OCI-LY7 (cell line): ENCODE measurements at regions not wholly inside any gene's neighbourhood (a gene's known extent, or its start where the extent isn't known, plus 50 kb on each side); places are given as distances from the start of the nearest gene placed in this dataset.

Source experiments
- BruUV-seq: library from RNA; stranded (reverse); fragments of 400-500 nt; replicated peaks from 2 replicates; lab custom pipeline; 2021; lab: Mats Ljungman, UMichigan
- CTCF ChIA-PET: fragments of 300-600 bp; sonication (Branson Sonifier 250); formaldehyde crosslinking; loops from one replicate; lab custom pipeline; 2022; ENCODE audit warnings: antibody characterized with exemption; ENCODE audit not compliant: unreplicated experiment; lab: Charles Lee
- POLR2A ChIA-PET: fragments of 300-600 bp; sonication (Branson Sonifier 250); formaldehyde crosslinking; loops from one replicate; lab custom pipeline; 2022; ENCODE audit warnings: antibody characterized with exemption; lab: Charles Lee
- DNase-seq: peaks from one replicate; pipeline ENCODE4 v3.0.0-alpha.2; 2015; ENCODE audit warnings: low spot score
- H2AFZ ChIP-seq: fragments of 200-600 bp; sonication (generic), shearing (Covaris generic); 2 replicates; pipeline ENCODE4 v1.6.1; 2014; ENCODE audit warnings: mild to moderate bottlenecking, antibody characterized with exemption, low read length, moderate library complexity
- H3K27ac ChIP-seq: fragments of 200-600 bp; sonication (generic); 2 replicates; pipeline ENCODE4 v1.5.1; 2014; ENCODE audit warnings: mixed run types, low read depth, mild to moderate bottlenecking, moderate library complexity, low read length, inconsistent platforms; ENCODE audit not compliant: poor library complexity, severe bottlenecking
- H3K36me3 ChIP-seq: fragments of 200-600 bp; sonication (generic); 2 replicates; pipeline ENCODE4 v1.6.1; 2014; ENCODE audit warnings: mild to moderate bottlenecking, antibody characterized with exemption, low read length, moderate library complexity, mixed read lengths; ENCODE audit not compliant: insufficient read depth
- H3K4me1 ChIP-seq: fragments of 200-600 bp; sonication (generic); 2 replicates; pipeline ENCODE4 v1.5.1; 2014; ENCODE audit warnings: mild to moderate bottlenecking, low read length; ENCODE audit not compliant: insufficient read depth, poor library complexity, severe bottlenecking
- H3K4me2 ChIP-seq: fragments of 200-600 bp; sonication (generic); 2 replicates; pipeline ENCODE4 v1.6.1; 2014; ENCODE audit warnings: mild to moderate bottlenecking, low read length
- H3K4me3 ChIP-seq: fragments of 200-600 bp; sonication (generic); 2 replicates; pipeline ENCODE4 v1.5.1; 2014; ENCODE audit warnings: mild to moderate bottlenecking, low read depth, low read length; ENCODE audit not compliant: poor library complexity, severe bottlenecking
- H3K79me2 ChIP-seq: fragments of 200-600 bp; sonication (generic); 2 replicates; pipeline ENCODE4 v1.6.1; 2016; ENCODE audit warnings: low read depth, mild to moderate bottlenecking, low read length, moderate library complexity, mixed read lengths; ENCODE audit not compliant: insufficient read depth
- H3K9me2 ChIP-seq: fragments of 200-600 bp; sonication (generic); 2 replicates; pipeline ENCODE4 v1.6.1; 2016; ENCODE audit warnings: mild to moderate bottlenecking, low read length, mixed read lengths; ENCODE audit not compliant: insufficient read depth
- H3K9me3 ChIP-seq: fragments of 200-600 bp; sonication (generic); 2 replicates; pipeline ENCODE4 v1.6.1; 2014; ENCODE audit warnings: mild to moderate bottlenecking, mixed run types, low read length, mixed read lengths
- H4K20me1 ChIP-seq: fragments of 200-600 bp; sonication (generic); 2 replicates; pipeline ENCODE4 v1.6.1; 2014; ENCODE audit warnings: mild to moderate bottlenecking, antibody characterized with exemption, low read length, moderate library complexity, mixed read lengths; ENCODE audit not compliant: insufficient read depth
- CTCF ChIP-seq: fragments of 200-600 bp; sonication (generic); conservative IDR thresholded peaks from 2 replicates; pipeline ENCODE4 v1.5.1; 2014; ENCODE audit warnings: mild to moderate bottlenecking, antibody characterized with exemption, low read length, moderate library complexity, mixed read lengths
- EZH2phosphoT487 ChIP-seq: fragments of 200-600 bp; sonication (generic); IDR thresholded peaks from 2 replicates; pipeline ENCODE4 v1.6.1; 2018; ENCODE audit warnings: low read depth, borderline replicate concordance, mild to moderate bottlenecking, mixed run types, antibody characterized with exemption, low read length, moderate library complexity, mixed read lengths
- intact Hi-C: fragments of 100-400 bp; cut with micrococcal nuclease; formaldehyde crosslinking; loops from one replicate; pipeline ENCODE4 v1.10.0; 2022; ENCODE audit not compliant: unreplicated experiment

- no TSS peak for BruUV-seq
- Histone ChIP-seq H3K4me1 (peaks cover 15% of the 10 kb centered on the region), H3K4me2 (no peak overlapping the region), H3K9me2 (no peaks in the 10 kb centered on the region), H3K27ac (no peak overlapping the region), H3K4me3 (no peak overlapping the region), H4K20me1 (no peaks in the 10 kb centered on the region), H3K36me3 (no peaks in the 10 kb centered on the region), H2AFZ (peak overlapping the region; percentile 36; the same call in 1 of the 2 replicates), H3K79me2 (no peaks in the 10 kb centered on the region), H3K9me3 (peaks cover 6% of the 10 kb centered on the region; the same call in 1 of the 2 replicates)
- CTCF ChIA-PET, result no interaction called here
- POLR2A ChIA-PET, result interaction anchor here (0.9 kb wide), 1 partner anchor 9 kb away, joined by 3 read pairs; no protein-coding TSS in a partner anchor
- intact Hi-C loops, result no loop called here
- no peak for DNase-seq
- no peak for TF ChIP-seq CTCF
- TF ChIP-seq EZH2phosphoT487, result no peak
Observed at GRCh38 chr3:16818945-16819344, 65.8 kb upstream of the PLCL2 start.

GRCh38 chr3:16820485-16820884, 64.3 kb upstream of the PLCL2 start:
- POLR2A ChIA-PET, result interaction anchor here (0.7 to 2.2 kb wide), 4 partner anchors 13 to 865 kb away, joined by 3 to 7 read pairs (median 4); no protein-coding TSS in a partner anchor
- no peak overlapping the region for H3K4me3 ChIP-seq
- no peaks in the 10 kb centered on the region for H3K79me2 ChIP-seq
- no peaks in the 10 kb centered on the region for H4K20me1 ChIP-seq
- no peak for DNase-seq
- intact Hi-C loops, result no loop called here
- H3K27ac ChIP-seq, result no peak overlapping the region
- no TSS peak for BruUV-seq
- H2AFZ ChIP-seq, result no peak overlapping the region
- H3K9me2 ChIP-seq, result no peaks in the 10 kb centered on the region
- H3K36me3 ChIP-seq, result no peaks in the 10 kb centered on the region
- TF ChIP-seq CTCF (no peak), EZH2phosphoT487 (no peak)
- CTCF ChIA-PET, result no interaction called here
- peaks cover 6% of the 10 kb centered on the region; the same call in 1 of the 2 replicates for H3K9me3 ChIP-seq
- H3K4me2 ChIP-seq, result no peak overlapping the region
- peaks cover 24% of the 10 kb centered on the region for H3K4me1 ChIP-seq

- CTCF ChIA-PET, result interaction anchor here (0.9 kb wide), 1 partner anchor 10 kb away, joined by 3 read pairs; no protein-coding TSS in a partner anchor
- DNase-seq, result no peak
- intact Hi-C loops, result no loop called here
- H2AFZ ChIP-seq, result no peak overlapping the region
- no peaks in the 10 kb centered on the region for H3K79me2 ChIP-seq
- no peak overlapping the region for H3K4me2 ChIP-seq
- no peaks in the 10 kb centered on the region for H3K36me3 ChIP-seq
- no peak overlapping the region for H3K27ac ChIP-seq
- BruUV-seq, result no TSS peak
- no peaks in the 10 kb centered on the region for H3K9me2 ChIP-seq
- H3K4me1 ChIP-seq, result peaks cover 24% of the 10 kb centered on the region
- no peaks in the 10 kb centered on the region for H4K20me1 ChIP-seq
- no peak for TF ChIP-seq EZH2phosphoT487
- no peak for TF ChIP-seq CTCF
- POLR2A ChIA-PET, result interaction anchor here (0.7 to 2.2 kb wide), 3 partner anchors 13 to 205 kb away, joined by 3 to 7 read pairs (median 4); no protein-coding TSS in a partner anchor
- no peak overlapping the region for H3K4me3 ChIP-seq
- H3K9me3 ChIP-seq, result peaks cover 6% of the 10 kb centered on the region; the same call in 1 of the 2 replicates
Observed at GRCh38 chr3:16821053-16821452, 63.7 kb upstream of the PLCL2 start.
